LoVo (cell line): ENCODE measurements at regions not wholly inside any gene's neighbourhood (a gene's known extent, or its start where the extent isn't known, plus 50 kb on each side); places are given as distances from the start of the nearest gene placed in this dataset.

Source experiments
- DNase-seq: peaks from one replicate; pipeline ENCODE4 v3.0.0-alpha.2; 2016; ENCODE audit warnings: low spot score

- DNase-seq = no peak
Measured at GRCh38 chr5:15206133-15206532, 293.8 kb upstream of the FBXL7 start.

GRCh38 chr5:15203376-15203775, 296.6 kb upstream of the FBXL7 start:
- DNase-seq = no peak

GRCh38 chr5:15191012-15191411, 309.0 kb upstream of the FBXL7 start:
- DNase-seq = no peak

GRCh38 chr5:15183520-15183919, 311.9 kb upstream of the ANKH start:
- no peak for DNase-seq

- no peak for DNase-seq
Measured at GRCh38 chr5:15170173-15170572, 298.6 kb upstream of the ANKH start.

GRCh38 chr5:15168358-15168757, 296.8 kb upstream of the ANKH start:
- DNase-seq = no peak

GRCh38 chr5:15160091-15160490, 288.5 kb upstream of the ANKH start:
- DNase-seq = no peak

- no peak for DNase-seq
Measured at GRCh38 chr5:15159606-15160005, 288.0 kb upstream of the ANKH start.

GRCh38 chr5:15142458-15142857, 270.9 kb upstream of the ANKH start:
- no peak for DNase-seq

- no peak for DNase-seq
Measured at GRCh38 chr5:15137414-15137813, 265.8 kb upstream of the ANKH start.

- DNase-seq = no peak
Measured at GRCh38 chr5:15135661-15136060, 264.1 kb upstream of the ANKH start.

GRCh38 chr5:15133456-15133965, 261.9 kb upstream of the ANKH start:
- no peak for DNase-seq

- DNase-seq = no peak
Measured at GRCh38 chr5:15132816-15133405, 261.3 kb upstream of the ANKH start.

- DNase-seq = no peak
Measured at GRCh38 chr5:15131909-15132308, 260.3 kb upstream of the ANKH start.

- DNase-seq = no peak
Measured at GRCh38 chr5:15124871-15125568, 253.4 kb upstream of the ANKH start.

- DNase-seq = no peak
Measured at GRCh38 chr5:15124461-15124860, 252.9 kb upstream of the ANKH start.

- no peak for DNase-seq
Measured at GRCh38 chr5:15117688-15118087, 246.1 kb upstream of the ANKH start.

- DNase-seq = no peak
Measured at GRCh38 chr5:15116996-15117395, 245.4 kb upstream of the ANKH start.

- no peak for DNase-seq
Measured at GRCh38 chr5:15106530-15107283, 235.1 kb upstream of the ANKH start.

GRCh38 chr5:15105799-15106393, 234.3 kb upstream of the ANKH start:
- peak; percentile 56 for DNase-seq

- DNase-seq = no peak
Measured at GRCh38 chr5:15103864-15104263, 232.3 kb upstream of the ANKH start.

- no peak for DNase-seq
Measured at GRCh38 chr5:15103130-15103529, 231.6 kb upstream of the ANKH start.

GRCh38 chr5:15097552-15097951, 226.0 kb upstream of the ANKH start:
- no peak for DNase-seq
